Mesothelial cell of epicardium (in vitro differentiated cells): ENCODE measurements at regions not wholly inside any gene's neighbourhood (a gene's known extent, or its start where the extent isn't known, plus 50 kb on each side); places are given as distances from the start of the nearest gene placed in this dataset.

ENCODE experiments used
- DNase-seq, 2 experiments: peaks; one replicate each; pipeline ENCODE4 v3.0.0; 2021; ENCODE audit warnings: low spot score in 2 of 2; ENCODE audit not compliant: unreplicated experiment in 2 of 2
- H3K27ac Mint-ChIP-seq: 2 replicates; pipeline ENCODE4 v1.8.0; 2021; ENCODE audit warnings: mixed read lengths
- H3K27me3 Mint-ChIP-seq: 2 replicates; pipeline ENCODE4 v1.8.0; 2021; ENCODE audit warnings: low read depth, mixed read lengths
- H3K36me3 Mint-ChIP-seq: 2 replicates; pipeline ENCODE4 v1.8.0; 2021; ENCODE audit warnings: mixed read lengths
- H3K4me1 Mint-ChIP-seq: 2 replicates; pipeline ENCODE4 v1.8.0; 2021; ENCODE audit warnings: mixed read lengths
- H3K4me3 Mint-ChIP-seq: 2 replicates; pipeline ENCODE4 v1.8.0; 2021; ENCODE audit warnings: mild to moderate bottlenecking, moderate library complexity, mixed read lengths
- H3K9me3 Mint-ChIP-seq: 2 replicates; pipeline ENCODE4 v1.8.0; 2021; ENCODE audit warnings: mixed read lengths
- CTCF ChIP-seq: fragments of 200-600 bp; sonication (generic); IDR thresholded peaks from one replicate; pipeline ENCODE4 v1.5.0; 2021; ENCODE audit warnings: antibody characterized with exemption; ENCODE audit not compliant: unreplicated experiment

DNA sequence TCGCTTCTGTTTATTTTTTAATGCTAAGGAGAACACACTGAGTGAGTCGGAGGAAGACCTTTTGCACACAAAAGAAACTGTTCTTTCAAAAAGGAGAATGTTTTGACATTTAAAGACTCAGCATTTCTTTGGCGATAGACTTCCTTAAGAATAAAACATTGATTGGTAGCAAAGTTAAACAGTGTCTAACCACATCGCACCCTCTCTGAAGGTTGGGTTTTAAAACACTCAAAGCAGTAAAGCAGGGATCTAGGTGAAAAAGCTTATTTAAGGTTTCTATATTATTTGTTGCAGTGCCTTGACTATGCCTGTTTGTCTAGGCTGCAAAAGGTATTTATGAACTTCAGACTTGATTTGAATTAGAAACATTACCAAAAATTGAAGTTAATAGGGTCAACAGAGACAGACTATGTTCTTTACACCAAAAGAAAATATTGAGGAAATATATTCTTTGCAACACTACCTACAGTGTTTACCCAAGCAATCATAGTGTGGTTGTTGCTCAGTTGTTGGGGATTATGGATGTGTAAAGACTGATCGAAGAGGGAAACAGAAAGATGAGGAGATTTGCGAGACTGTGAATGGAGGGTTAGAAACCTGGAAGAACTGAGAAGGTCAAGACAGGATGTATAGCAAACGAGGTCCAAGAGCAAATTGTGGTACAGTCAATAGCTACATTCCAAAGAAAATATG, 297.8 kb upstream of the SLC39A10 start:
- no peaks in the 10 kb centered on the region for H3K36me3 Mint-ChIP-seq
- H3K4me1 Mint-ChIP-seq: peaks cover 11% of the 10 kb centered on the region
- no peak for TF ChIP-seq CTCF
- DNase-seq: no peak
- no peaks in the 10 kb centered on the region for H3K27me3 Mint-ChIP-seq
- no peak overlapping the region for H3K4me3 Mint-ChIP-seq
- no peak overlapping the region for H3K27ac Mint-ChIP-seq
- H3K9me3 Mint-ChIP-seq: peaks cover 12% of the 10 kb centered on the region

GRCh38 chr2:195356920-195357440, 300.0 kb upstream of the SLC39A10 start:
- Mint-ChIP-seq H3K4me1 (peaks cover 5% of the 10 kb centered on the region), H3K36me3 (no peaks in the 10 kb centered on the region), H3K9me3 (peaks cover 12% of the 10 kb centered on the region), H3K4me3 (no peak overlapping the region), H3K27me3 (no peaks in the 10 kb centered on the region), H3K27ac (no peak overlapping the region)
- TF ChIP-seq CTCF: no peak
- DNase-seq: no peak

DNA sequence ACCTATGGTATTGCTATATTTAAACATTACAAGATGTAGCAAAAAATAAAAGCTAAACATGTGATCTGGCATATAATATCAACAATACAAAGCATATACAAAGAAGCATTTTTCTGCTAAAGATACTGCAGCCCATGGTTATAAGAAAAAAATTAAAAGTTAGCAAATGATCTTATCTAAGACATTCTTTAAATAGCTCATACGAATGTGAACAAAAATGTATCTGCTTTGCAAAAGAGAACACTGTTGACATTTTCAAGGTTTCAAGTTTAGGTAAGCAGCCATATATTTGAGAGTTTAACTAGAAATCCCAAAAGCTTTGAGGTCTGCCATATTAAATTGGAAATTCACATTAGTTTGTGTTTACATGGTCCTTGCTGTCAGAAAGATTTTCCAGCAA, 301.0 kb upstream of the SLC39A10 start:
- peaks cover 5% of the 10 kb centered on the region for H3K4me1 Mint-ChIP-seq
- H3K36me3 Mint-ChIP-seq: no peaks in the 10 kb centered on the region
- DNase-seq: no peak
- no peak for TF ChIP-seq CTCF
- no peak overlapping the region for H3K4me3 Mint-ChIP-seq
- peaks cover 12% of the 10 kb centered on the region for H3K9me3 Mint-ChIP-seq
- H3K27ac Mint-ChIP-seq: peak overlapping the region; percentile 50
- H3K27me3 Mint-ChIP-seq: no peaks in the 10 kb centered on the region

- Mint-ChIP-seq H3K4me3 (no peak overlapping the region), H3K27me3 (no peaks in the 10 kb centered on the region), H3K9me3 (peaks cover 22% of the 10 kb centered on the region), H3K36me3 (no peaks in the 10 kb centered on the region), H3K4me1 (peaks cover 3% of the 10 kb centered on the region), H3K27ac (no peak overlapping the region)
- no peak for TF ChIP-seq CTCF
- no peak for DNase-seq
Measured at GRCh38 chr2:195352581-195352980, 304.4 kb upstream of the SLC39A10 start.

- H3K9me3 Mint-ChIP-seq: peaks cover 5% of the 10 kb centered on the region
- H3K36me3 Mint-ChIP-seq: no peaks in the 10 kb centered on the region
- no peak for TF ChIP-seq CTCF
- H3K4me1 Mint-ChIP-seq: peaks cover 7% of the 10 kb centered on the region
- no peak overlapping the region for H3K4me3 Mint-ChIP-seq
- no peak for DNase-seq
- no peak overlapping the region for H3K27ac Mint-ChIP-seq
- no peaks in the 10 kb centered on the region for H3K27me3 Mint-ChIP-seq
Measured at GRCh38 chr2:195343942-195344530, 313.0 kb upstream of the SLC39A10 start.
